NCI-H82 (cell line): ENCODE measurements at regions not wholly inside any gene's neighbourhood (a gene's known extent, or its start where the extent isn't known, plus 50 kb on each side); places are given as distances from the start of the nearest gene placed in this dataset.
"Not testable (repeated sequence)": the region's sequence is repeated elsewhere in the genome, so short reads cannot be mapped to it uniquely, and the experiment has no call there.

Source experiments
- DNase-seq: peaks from one replicate; lab custom pipeline; 2025; lab: John Stamatoyannopoulos, UW

DNA sequence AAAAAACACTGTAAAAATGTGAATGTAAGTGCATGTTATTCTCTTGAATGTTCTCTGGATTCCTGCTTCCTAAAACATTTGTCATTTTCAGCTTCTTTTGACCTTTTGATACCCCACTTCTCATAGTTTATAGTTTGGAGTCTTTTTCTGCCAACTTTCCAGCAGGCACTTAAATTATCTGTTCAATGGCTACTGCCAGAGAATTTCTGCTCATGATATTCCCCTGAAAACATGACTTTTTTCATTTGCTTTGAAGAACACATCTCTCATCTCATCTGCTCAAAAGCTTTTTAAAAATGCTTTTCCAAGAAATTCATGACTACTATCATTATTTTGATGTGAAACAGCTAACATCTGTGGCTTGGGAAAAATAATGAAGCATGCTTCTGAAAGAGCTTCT is 269.7 kb upstream of the PCDH7 start:
- no peak for DNase-seq

DNA sequence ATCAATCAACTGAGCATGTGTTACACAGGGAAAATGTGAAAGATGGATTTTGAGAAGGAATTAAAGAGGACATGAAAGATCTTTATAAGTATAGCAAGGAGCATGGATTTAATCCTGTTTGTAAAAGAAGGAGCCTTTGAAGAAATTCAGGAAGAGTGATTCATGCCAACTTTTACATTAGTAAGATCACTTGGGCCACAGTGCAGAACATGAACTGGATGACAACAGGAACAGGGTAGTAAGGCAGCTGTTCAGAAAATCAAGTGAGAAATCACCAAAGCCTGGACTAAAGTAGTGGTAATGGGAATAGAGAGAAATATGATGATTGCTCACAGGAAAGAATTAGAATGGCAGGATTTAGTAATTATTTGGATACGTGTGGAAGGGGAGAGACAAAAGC is 265.7 kb upstream of the PCDH7 start:
- no peak for DNase-seq

DNA sequence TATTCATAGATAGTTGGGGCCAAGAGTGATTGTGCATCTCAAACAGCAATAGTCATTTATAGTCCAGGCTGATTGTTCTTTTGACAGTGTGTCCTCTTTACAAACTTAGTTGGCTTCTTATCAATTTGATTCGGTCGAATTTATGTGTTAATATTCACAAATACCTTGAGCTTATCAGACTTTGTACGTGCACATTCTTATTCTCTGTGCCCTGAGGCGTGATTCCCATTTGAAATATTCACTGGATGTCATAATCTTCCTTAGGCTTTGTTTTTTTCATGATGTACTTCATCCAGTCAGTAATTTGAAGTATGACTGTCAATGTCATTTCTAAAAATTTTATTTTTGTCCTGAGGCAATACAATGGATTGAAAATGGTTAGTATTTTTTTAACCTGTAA is 263.5 kb upstream of the PCDH7 start:
- DNase-seq = no peak

- DNase-seq = no peak
Measured at GRCh38 chr4:30460818-30461217, 259.4 kb upstream of the PCDH7 start.

DNA sequence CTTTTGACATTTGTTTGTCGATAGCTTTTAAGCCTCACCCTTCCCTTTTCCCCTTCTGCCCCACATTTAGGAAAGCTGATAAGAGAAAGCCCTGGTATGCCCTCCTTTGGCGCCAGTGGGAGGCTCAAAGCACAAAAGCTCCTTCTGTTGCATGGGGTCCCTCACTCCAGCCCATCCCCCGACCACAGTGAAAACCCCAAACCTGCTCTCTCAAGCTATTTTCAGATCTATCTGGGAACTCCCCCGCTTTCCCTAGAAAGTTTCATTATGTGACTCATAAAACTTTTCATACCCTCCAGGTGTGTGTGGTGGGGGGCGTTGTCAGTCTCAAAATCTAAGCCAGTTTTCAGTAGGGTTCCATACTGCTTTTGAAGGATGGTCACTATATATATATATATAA is 259.0 kb upstream of the PCDH7 start:
- no peak for DNase-seq

DNA sequence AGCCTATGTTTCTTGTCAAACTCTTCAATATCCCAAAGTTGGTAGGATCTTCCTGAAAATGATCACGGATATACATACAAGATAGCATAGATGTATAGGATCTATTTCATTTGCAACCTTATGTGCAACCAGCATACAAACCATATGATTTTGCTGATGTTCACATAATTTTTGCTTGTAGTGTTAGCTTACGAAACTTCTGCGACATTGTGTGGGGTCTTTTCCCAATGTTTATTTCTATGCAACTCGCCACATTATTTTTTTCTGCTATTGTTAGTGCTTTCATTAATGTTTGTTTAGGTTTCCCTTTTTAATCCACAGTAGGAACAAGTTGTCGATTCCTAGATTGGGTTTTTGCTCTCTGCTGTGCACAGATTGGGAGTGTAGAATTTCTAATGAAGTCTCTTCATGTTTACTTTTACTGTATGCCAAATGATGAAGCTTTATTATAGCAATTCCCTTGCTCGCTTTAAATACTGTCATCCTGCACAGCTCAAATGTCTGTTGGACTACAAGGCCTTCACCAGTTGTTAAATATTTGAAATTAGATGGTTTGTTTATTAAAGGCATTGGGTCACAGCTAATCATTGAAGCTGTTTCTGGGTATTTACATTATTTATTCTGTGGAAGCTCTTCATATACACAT is 257.6 kb upstream of the PCDH7 start:
- no peak for DNase-seq

DNA sequence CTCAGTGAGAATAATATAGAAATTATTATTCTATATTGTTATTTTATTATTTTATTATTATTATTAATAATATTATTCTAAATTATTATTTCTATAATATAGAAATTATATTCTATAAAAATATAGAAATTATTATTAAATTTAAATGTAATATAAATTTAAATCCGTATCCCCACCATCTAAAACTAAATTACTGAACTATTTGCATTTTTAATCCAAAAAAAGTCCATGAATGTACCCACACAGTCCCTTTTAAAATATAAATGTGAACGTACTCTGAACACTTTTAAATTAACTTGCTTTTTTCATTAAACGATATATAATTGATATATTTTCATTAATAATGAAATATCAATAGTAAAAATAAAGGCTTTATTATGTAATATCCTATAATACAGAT is 248.3 kb upstream of the PCDH7 start:
- no peak for DNase-seq

DNA sequence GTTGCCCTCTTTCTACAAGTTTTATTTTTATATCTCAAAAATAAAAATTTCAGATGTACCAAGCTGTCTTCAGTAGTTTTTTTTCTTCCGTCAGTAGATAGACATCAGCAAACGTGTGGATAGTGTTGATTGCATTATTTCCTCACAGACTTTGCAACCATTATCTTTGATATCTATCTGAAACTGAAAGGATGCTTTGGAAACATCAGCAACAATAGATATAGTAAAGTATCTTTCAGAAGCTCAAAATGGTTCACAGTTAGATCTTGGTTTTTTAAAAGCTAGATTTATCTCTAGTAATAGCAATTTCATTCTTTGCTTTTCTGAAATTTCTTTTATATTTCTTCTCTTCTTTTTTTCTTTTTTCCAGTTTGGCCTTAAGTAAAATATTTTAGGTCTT is 246.9 kb upstream of the PCDH7 start:
- DNase-seq = no peak

GRCh38 chr4:30495251-30495650 is 224.9 kb upstream of the PCDH7 start:
- peak; percentile 74 for DNase-seq

DNA sequence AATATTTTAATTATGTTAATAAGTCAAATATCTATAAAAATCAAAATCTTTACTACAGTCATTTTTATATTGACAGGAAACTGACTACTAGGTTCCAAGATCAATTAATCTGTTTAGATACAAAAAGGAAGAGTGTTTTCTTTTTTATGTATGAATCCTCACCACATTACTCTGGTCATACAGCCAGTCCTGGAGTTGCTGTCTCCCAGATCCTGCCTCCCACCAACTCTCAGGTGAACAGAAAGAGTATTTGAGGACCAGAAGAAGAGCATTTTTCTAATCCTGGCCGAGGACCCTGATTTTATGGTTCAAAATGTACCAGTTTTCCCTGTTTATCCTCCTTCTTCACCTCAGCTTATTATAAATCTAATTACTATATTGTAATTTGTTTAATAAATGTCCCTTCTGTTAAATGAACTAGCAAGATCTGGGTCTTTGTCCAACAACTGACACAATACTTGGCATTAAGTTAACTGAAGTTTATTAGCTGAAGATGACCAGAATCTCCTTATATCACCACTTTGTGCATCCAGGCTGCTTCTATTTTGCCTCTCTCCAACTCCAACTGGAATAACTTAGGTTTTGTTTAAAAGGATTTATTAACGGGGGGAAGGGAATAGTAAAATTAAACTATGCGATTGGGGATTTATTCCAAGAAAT is 224.4 kb upstream of the PCDH7 start:
- no peak for DNase-seq

DNA sequence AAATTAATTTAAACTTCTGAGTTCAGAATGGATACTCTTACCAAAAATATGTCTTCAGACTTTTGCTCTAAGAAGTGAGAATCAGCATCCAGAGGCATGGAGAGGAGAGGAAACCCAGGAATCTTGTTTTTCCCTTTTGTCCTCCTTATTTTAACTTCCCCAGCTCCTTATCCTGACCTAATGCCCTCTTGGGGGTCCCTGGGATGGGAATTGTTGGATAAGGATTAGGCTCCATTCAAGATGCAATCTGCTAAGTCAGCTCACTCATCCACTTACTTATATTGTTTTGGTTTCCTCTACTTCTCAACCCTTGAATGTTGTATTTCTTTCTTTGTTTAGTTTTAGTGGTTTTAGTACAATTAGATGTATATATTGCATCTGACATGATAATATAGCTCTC is 208.4 kb upstream of the PCDH7 start:
- no peak for DNase-seq

- no peak for DNase-seq
Measured at GRCh38 chr4:30518211-30518610, 202.0 kb upstream of the PCDH7 start.

GRCh38 chr4:30525662-30526315 is 194.4 kb upstream of the PCDH7 start:
- DNase-seq = no peak

GRCh38 chr4:30535255-30535654 is 184.9 kb upstream of the PCDH7 start:
- DNase-seq = no peak

GRCh38 chr4:30536231-30536630 is 183.9 kb upstream of the PCDH7 start:
- DNase-seq = no peak

- DNase-seq = no peak
Measured at GRCh38 chr4:30537456-30537855, 182.7 kb upstream of the PCDH7 start.

GRCh38 chr4:30538794-30539193 is 181.4 kb upstream of the PCDH7 start:
- DNase-seq = no peak

DNA sequence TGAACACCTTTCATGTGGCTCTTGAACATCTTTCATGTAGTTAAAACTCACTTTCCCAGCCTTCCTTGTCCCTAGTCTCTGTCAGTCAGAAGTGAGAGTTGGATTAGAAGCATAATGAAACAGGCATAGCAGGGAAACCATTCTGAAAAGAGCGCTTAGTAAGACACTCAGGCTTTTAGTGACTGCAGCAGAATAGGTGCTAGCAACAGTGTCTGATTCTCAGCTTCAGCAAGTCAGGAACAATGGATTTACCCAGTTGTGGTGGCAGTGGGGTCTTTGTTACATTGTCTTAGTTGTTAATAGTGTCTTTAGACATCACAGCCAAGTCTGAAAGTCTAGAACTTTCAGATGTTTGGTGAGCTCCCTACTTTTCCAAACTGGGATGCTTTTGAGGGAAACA is 177.1 kb upstream of the PCDH7 start:
- no peak for DNase-seq

GRCh38 chr4:30553151-30553550 is 167.0 kb upstream of the PCDH7 start:
- no peak for DNase-seq

DNA sequence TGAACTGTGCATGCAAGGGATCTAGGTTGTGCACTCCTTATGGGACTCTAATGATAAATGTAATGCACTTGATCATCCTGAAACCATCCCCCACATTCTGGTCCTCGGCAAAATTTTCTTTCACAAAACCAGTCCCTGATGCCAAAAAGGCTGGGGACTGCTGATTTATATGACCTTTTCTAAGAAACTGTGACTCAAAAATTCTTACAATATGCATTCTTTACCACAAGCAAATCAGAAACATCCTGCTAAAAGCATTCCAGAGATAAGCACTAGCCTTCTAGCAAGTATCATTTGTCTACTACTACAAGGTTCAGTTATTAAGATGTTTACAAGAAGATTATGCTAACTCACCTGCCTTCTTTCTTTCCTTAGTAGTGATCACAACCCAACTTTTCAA is 166.5 kb upstream of the PCDH7 start:
- no peak for DNase-seq

GRCh38 chr4:30555775-30556174 is 164.4 kb upstream of the PCDH7 start:
- no peak for DNase-seq

DNA sequence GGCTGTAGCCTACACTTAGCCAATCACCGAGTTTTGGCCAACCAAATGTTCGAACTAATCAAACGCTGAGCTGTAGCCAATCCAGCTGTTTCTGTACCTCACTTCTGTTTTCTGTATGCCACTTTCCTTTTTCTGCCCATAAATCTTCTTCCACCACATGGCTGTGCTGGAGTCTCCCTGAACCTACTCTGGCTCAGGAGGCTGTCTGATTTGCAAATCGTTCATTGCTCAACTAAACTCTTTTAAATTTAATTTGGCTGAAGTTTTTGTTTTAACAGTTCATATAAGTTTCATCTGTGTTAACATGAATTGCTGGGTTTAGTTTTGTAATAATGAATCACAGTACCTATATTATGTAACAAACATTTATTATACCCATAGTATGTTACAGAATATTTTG is 160.7 kb upstream of the PCDH7 start:
- no peak for DNase-seq

- no peak for DNase-seq
Measured at GRCh38 chr4:30586850-30587249, 133.3 kb upstream of the PCDH7 start.

- DNase-seq = not testable (repeated sequence)
Measured at GRCh38 chr4:30589669-30590068, 130.5 kb upstream of the PCDH7 start.
